MCF 10A (cell line): ENCODE measurements at regions not wholly inside any gene's neighbourhood (a gene's known extent, or its start where the extent isn't known, plus 50 kb on each side); places are given as distances from the start of the nearest gene placed in this dataset.

Experiments
- BruUV-seq: library from RNA; stranded (reverse); fragments of 400-500 nt; replicated peaks from 2 replicates; lab custom pipeline; 2021; lab: Mats Ljungman, UMichigan
- CTCF ChIA-PET: fragments of 300-600 bp; sonication (Branson Sonifier 250); formaldehyde crosslinking; extraction: SDS; loops from one replicate; lab custom pipeline; 2021; ENCODE audit warnings: antibody characterized with exemption, inconsistent platforms; lab: Yijun Ruan, JAX
- POLR2A ChIA-PET: fragments of 300-600, 350-650 bp; sonication (Branson Sonifier 250); formaldehyde crosslinking; extraction: SDS; loops from one replicate; lab custom pipeline; 2020; ENCODE audit warnings: antibody characterized with exemption, inconsistent platforms; lab: Yijun Ruan, JAX
- DNase-seq: peaks from one replicate; pipeline ENCODE4 v3.0.0-alpha.2; 2018; ENCODE audit not compliant: unreplicated experiment
- H3K27ac Mint-ChIP-seq: one replicate; pipeline ENCODE4 v1.8.0; 2022; ENCODE audit warnings: mild to moderate bottlenecking, low read depth, mixed read lengths; ENCODE audit not compliant: unreplicated experiment
- H3K27me3 Mint-ChIP-seq: one replicate; pipeline ENCODE4 v1.8.0; 2022; ENCODE audit warnings: mixed read lengths; ENCODE audit not compliant: insufficient read depth, unreplicated experiment
- H3K36me3 Mint-ChIP-seq: one replicate; pipeline ENCODE4 v1.8.0; 2022; ENCODE audit warnings: mild to moderate bottlenecking, moderate library complexity, mixed read lengths; ENCODE audit not compliant: insufficient read depth, unreplicated experiment
- H3K4me1 Mint-ChIP-seq: one replicate; pipeline ENCODE4 v1.8.0; 2022; ENCODE audit warnings: mixed read lengths; ENCODE audit not compliant: insufficient read depth, unreplicated experiment
- H3K4me3 Mint-ChIP-seq: one replicate; pipeline ENCODE4 v1.8.0; 2022; ENCODE audit warnings: mild to moderate bottlenecking, moderate library complexity, mixed read lengths; ENCODE audit not compliant: unreplicated experiment
- H3K9me3 Mint-ChIP-seq: one replicate; pipeline ENCODE4 v1.8.0; 2022; ENCODE audit warnings: mixed read lengths; ENCODE audit not compliant: unreplicated experiment
- intact Hi-C: fragments of 100-400 bp; cut with micrococcal nuclease; formaldehyde crosslinking; loops from 2 replicates; pipeline ENCODE4 v1.14.1; 2022
- TF ChIP-seq, protein P1 (sequence below): fragments of 200-600 bp; IDR thresholded peaks from one replicate; pipeline ENCODE4 v1.8.0; 2022; ENCODE audit warnings: antibody characterized with exemption, mild to moderate bottlenecking; ENCODE audit not compliant: unreplicated experiment

DNA sequence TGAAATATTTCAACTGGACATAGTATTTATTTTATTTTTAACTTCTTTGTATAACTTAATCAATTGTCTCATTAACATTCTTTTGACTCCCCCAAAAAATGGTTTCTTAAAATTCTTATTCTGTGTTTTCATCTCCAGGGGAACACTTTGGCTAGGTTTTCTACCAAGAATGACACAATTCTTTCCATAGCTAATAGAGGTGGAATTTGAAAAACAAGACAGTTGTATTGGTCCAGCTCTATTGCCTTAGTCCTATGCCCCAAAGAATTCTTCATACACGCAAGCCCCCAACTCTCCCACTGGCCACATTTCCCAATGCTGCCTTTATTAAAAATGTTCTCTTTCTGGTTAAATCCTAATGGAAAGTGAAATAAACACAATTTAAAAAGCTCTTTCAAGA is 104.7 kb upstream of the PKDCC start:
- Mint-ChIP-seq H3K27ac (no peak overlapping the region), H3K36me3 (no peaks in the 10 kb centered on the region), H3K9me3 (no peaks in the 10 kb centered on the region), H3K27me3 (peaks cover 38% of the 10 kb centered on the region), H3K4me3 (no peak overlapping the region), H3K4me1 (no peaks in the 10 kb centered on the region)
- intact Hi-C loops: no loop called here
- ChIA-PET CTCF (interaction anchor here (0.6 to 3.4 kb wide), 3 partner anchors 55 to 273 kb away, joined by 3 to 13 read pairs (median 3); no protein-coding TSS in a partner anchor), POLR2A (no interaction called here)
- TF ChIP-seq, protein P1, sequence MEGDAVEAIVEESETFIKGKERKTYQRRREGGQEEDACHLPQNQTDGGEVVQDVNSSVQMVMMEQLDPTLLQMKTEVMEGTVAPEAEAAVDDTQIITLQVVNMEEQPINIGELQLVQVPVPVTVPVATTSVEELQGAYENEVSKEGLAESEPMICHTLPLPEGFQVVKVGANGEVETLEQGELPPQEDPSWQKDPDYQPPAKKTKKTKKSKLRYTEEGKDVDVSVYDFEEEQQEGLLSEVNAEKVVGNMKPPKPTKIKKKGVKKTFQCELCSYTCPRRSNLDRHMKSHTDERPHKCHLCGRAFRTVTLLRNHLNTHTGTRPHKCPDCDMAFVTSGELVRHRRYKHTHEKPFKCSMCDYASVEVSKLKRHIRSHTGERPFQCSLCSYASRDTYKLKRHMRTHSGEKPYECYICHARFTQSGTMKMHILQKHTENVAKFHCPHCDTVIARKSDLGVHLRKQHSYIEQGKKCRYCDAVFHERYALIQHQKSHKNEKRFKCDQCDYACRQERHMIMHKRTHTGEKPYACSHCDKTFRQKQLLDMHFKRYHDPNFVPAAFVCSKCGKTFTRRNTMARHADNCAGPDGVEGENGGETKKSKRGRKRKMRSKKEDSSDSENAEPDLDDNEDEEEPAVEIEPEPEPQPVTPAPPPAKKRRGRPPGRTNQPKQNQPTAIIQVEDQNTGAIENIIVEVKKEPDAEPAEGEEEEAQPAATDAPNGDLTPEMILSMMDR: no peak
- no TSS peak for BruUV-seq
- no peak for DNase-seq

DNA sequence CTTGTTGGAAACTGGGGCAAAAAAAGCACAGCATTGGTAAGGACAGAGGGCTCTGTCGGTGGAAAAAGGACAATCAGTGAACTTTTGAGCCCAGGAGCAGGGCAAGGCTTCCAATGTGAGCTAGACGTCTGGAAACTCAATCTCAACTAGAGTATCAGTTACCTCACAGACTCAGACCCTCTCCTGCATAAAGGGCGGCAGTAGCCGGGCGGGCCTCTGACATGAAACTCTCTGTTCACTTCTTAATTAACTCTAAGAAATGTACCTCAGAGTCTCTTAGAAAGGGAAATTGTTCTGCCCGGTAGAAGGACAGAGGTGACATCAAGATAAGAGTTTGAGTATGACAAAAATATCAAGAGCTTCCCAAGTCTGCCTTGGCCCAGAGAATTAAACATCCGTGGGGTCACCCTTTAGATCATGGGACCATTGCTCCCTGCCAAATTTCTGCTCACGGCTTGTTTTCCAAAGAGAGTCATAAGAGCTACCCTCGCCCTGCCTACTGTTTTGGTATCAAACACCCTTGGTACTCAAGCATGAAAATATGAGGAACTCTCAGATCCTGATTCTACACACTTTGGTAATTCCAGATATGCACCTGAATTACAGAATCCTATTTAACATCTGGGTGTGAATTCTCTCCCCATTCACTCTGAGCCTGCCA is 103.5 kb upstream of the PKDCC start:
- Mint-ChIP-seq H3K4me3 (no peak overlapping the region), H3K27ac (no peak overlapping the region)

DNA sequence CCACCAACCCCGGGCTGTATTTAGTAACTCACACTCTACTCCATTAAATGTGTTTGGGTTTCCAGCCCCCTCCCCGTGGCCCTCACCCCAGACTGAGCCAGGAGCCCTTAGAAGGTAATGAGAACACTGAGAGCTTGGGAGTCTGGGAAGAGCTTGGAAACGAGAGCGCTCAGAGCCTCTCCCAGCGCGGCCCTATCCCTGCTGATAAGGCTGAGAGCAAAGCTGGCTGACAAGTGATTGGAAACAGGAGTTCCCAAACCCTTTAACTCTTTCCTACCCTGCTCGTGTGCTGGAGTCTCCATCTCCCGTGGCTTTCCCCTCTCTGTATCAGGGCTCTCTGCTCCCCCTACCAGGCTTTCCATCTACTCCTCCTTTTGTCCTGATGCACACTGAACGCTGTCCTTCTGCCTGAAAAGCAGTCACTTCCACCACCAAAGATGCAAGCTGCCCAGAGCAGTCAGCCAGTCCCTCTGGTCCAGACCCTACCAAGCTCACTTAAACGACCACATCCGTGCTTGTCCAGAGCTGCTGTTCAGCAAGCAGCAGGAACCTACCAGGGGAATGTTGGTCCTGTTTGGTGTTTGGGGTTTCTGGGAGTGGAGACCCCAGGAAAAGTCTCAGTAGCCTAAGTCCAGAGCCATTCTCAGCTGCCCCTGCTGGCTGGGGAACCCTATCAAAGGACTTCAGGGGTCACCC is 100.0 kb upstream of the PKDCC start:
- Mint-ChIP-seq H3K36me3 (no peaks in the 10 kb centered on the region), H3K4me1 (no peaks in the 10 kb centered on the region), H3K27ac (no peak overlapping the region), H3K4me3 (no peak overlapping the region), H3K27me3 (peaks cover 27% of the 10 kb centered on the region), H3K9me3 (no peaks in the 10 kb centered on the region)
- TF ChIP-seq, protein P1: no peak
- POLR2A ChIA-PET: no interaction called here
- intact Hi-C loops: no loop called here
- CTCF ChIA-PET: interaction anchor here (1.2 kb wide), 1 partner anchor 14 kb away, joined by 4 read pairs; no protein-coding TSS in a partner anchor
- BruUV-seq: no TSS peak
- DNase-seq: no peak

More for the DNA sequence above, 103.5 kb upstream of the PKDCC start:
- BruUV-seq: no TSS peak
- Mint-ChIP-seq H3K9me3 (no peaks in the 10 kb centered on the region), H3K27me3 (peaks cover 38% of the 10 kb centered on the region), H3K36me3 (no peaks in the 10 kb centered on the region), H3K4me1 (no peaks in the 10 kb centered on the region)
- CTCF ChIA-PET: interaction anchor here (0.6 to 3.4 kb wide), 4 partner anchors 30 to 142 kb away, joined by 3 to 13 read pairs (median 4); no protein-coding TSS in a partner anchor
- intact Hi-C loops: no loop called here
- no peak for DNase-seq
- POLR2A ChIA-PET: interaction anchor here (1.0 kb wide), 1 partner anchor 12 kb away, joined by 3 read pairs; no protein-coding TSS in a partner anchor
- TF ChIP-seq, protein P1: no peak

DNA sequence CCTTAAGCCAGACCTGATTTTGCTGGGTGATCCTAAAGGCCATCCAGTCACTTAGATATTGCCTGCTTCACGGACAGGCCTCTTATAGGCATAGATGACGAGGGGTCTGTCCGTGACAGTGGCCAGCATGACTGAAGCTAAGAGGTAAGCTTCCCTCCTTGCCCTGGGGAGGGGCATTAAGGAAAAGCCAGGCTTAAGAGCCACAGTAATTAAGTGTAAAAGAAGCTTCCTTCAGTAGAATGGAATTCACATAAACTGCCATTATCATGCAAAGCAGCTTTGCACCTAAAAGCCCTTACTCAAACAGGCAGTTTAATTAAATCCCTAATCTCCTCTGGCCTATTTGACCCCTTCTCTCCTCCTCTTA is 99.4 kb upstream of the PKDCC start:
- intact Hi-C loops: no loop called here
- H3K27me3 Mint-ChIP-seq: peaks cover 25% of the 10 kb centered on the region
- ChIA-PET POLR2A (no interaction called here), CTCF (interaction anchor here (0.6 to 1.2 kb wide), 2 partner anchors 14 to 50 kb away, joined by 3 to 4 read pairs; no protein-coding TSS in a partner anchor)
- no peak for DNase-seq
- no peaks in the 10 kb centered on the region for H3K36me3 Mint-ChIP-seq
- H3K4me3 Mint-ChIP-seq: no peak overlapping the region
- no peaks in the 10 kb centered on the region for H3K9me3 Mint-ChIP-seq
- BruUV-seq: no TSS peak
- H3K4me1 Mint-ChIP-seq: no peaks in the 10 kb centered on the region
- TF ChIP-seq, protein P1: no peak
- no peak overlapping the region for H3K27ac Mint-ChIP-seq
